Liver (tissue), 8 donors: ENCODE measurements at regions not wholly inside any gene's neighbourhood (a gene's known extent, or its start where the extent isn't known, plus 50 kb on each side); places are given as distances from the start of the nearest gene placed in this dataset.

Experiments used
- DNase-seq: peaks from one replicate; pipeline ENCODE4 v3.0.0-alpha.2; 2017; ENCODE audit warnings: low spot score
- H3K27ac ChIP-seq, 2 donors: one replicate each; pipeline ENCODE4 v1.7.0; 2013; ENCODE audit warnings: inconsistent platforms in 2 of 2, low read length in 2 of 2, control low read depth in 1 of 2, low read depth in 1 of 2, mild to moderate bottlenecking in 1 of 2
- H3K27me3 ChIP-seq, 4 donors: one replicate each; pipeline versions ENCODE4 v1.6.1 to v1.7.0; 2013; ENCODE audit warnings: low read length in 3 of 4, inconsistent platforms in 1 of 4, mild to moderate bottlenecking in 1 of 4, moderate library complexity in 1 of 4; ENCODE audit not compliant: control insufficient read depth in 4 of 4, insufficient read depth in 4 of 4
- H3K36me3 ChIP-seq, 4 donors: one replicate each; pipeline versions ENCODE4 v1.6.1 to v1.7.0; 2013; ENCODE audit warnings: low read length in 3 of 4, mild to moderate bottlenecking in 3 of 4, low read depth in 1 of 4, moderate library complexity in 1 of 4; ENCODE audit not compliant: control insufficient read depth in 4 of 4, insufficient read depth in 3 of 4
- H3K4me1 ChIP-seq, 4 donors: one replicate each; pipeline versions ENCODE4 v1.6.1 to v1.7.0; 2013; ENCODE audit warnings: low read length in 3 of 4, mild to moderate bottlenecking in 3 of 4, moderate library complexity in 1 of 4; ENCODE audit not compliant: control insufficient read depth in 4 of 4, insufficient read depth in 4 of 4
- H3K4me3 ChIP-seq, 3 donors: one replicate each; pipeline versions ENCODE4 v1.6.1 to v1.7.0; 2013; ENCODE audit warnings: low read length in 3 of 3, control low read depth in 1 of 3, low read depth in 1 of 3, mild to moderate bottlenecking in 1 of 3
- H3K9ac ChIP-seq, 2 donors: one replicate each; pipeline ENCODE4 v1.7.0; 2013; ENCODE audit warnings: low read length in 2 of 2, mild to moderate bottlenecking in 2 of 2, moderate library complexity in 2 of 2, control low read depth in 1 of 2, low read depth in 1 of 2
- H3K9me3 ChIP-seq, 4 donors: one replicate each; pipeline versions ENCODE4 v1.6.1 to v1.7.0; 2013; ENCODE audit warnings: low read length in 3 of 4; ENCODE audit not compliant: control insufficient read depth in 4 of 4
- ATF3 ChIP-seq: IDR thresholded peaks from 2 replicates; pipeline ENCODE4 v1.6.1; 2016; ENCODE audit warnings: antibody characterized with exemption
- CTCF ChIP-seq: fragments of 150-350 bp; IDR thresholded peaks from 2 replicates; pipeline ENCODE4 v1.5.1; 2017; ENCODE audit warnings: improper control_type of control experiment, low read depth, low read length; ENCODE audit not compliant: missing input control
- EGR1 ChIP-seq, 2 donors: IDR thresholded peaks; 2 replicates each; pipeline ENCODE4 v1.6.1; 2016 to 2018; ENCODE audit warnings: antibody characterized with exemption in 2 of 2, low read depth in 2 of 2
- FOXA1 ChIP-seq: IDR thresholded peaks from 2 replicates; pipeline ENCODE4 v1.6.1; 2016; ENCODE audit warnings: antibody characterized with exemption
- FOXA2 ChIP-seq: IDR thresholded peaks from 2 replicates; pipeline ENCODE4 v1.6.1; 2016; ENCODE audit warnings: antibody characterized with exemption
- GABPA ChIP-seq, 2 donors: IDR thresholded peaks in 1 of 2; conservative IDR thresholded peaks in 1 of 2; 2 replicates each; pipeline ENCODE4 v1.6.1; 2016; ENCODE audit warnings: antibody characterized with exemption in 2 of 2, mild to moderate bottlenecking in 1 of 2, moderate library complexity in 1 of 2
- HNF4A ChIP-seq, 2 donors: conservative IDR thresholded peaks; 2 replicates each; pipeline ENCODE4 v1.6.1; 2016; ENCODE audit warnings: antibody characterized with exemption in 2 of 2, mild to moderate bottlenecking in 2 of 2
- HNF4G ChIP-seq: IDR thresholded peaks from 2 replicates; pipeline ENCODE4 v1.6.1; 2016; ENCODE audit warnings: antibody characterized with exemption
- JUND ChIP-seq, 2 donors: IDR thresholded peaks; 2 replicates each; pipeline ENCODE4 v1.6.1; 2016; ENCODE audit warnings: antibody characterized with exemption in 2 of 2
- MAX ChIP-seq: IDR thresholded peaks from 2 replicates; pipeline ENCODE4 v1.6.1; 2016; ENCODE audit warnings: antibody characterized with exemption
- RAD21 ChIP-seq, 2 donors: IDR thresholded peaks; 2 replicates each; pipeline ENCODE4 v1.6.1; 2016; ENCODE audit warnings: antibody characterized with exemption in 2 of 2, mild to moderate bottlenecking in 2 of 2
- RXRA ChIP-seq, 2 donors: IDR thresholded peaks; 2 replicates each; pipeline ENCODE4 v1.6.1; 2017 to 2018; ENCODE audit warnings: antibody characterized with exemption in 2 of 2, mild to moderate bottlenecking in 1 of 2
- SP1 ChIP-seq: IDR thresholded peaks from 2 replicates; pipeline ENCODE4 v1.6.1; 2018; ENCODE audit warnings: antibody characterized with exemption, mild to moderate bottlenecking
- YY1 ChIP-seq: IDR thresholded peaks from 2 replicates; pipeline ENCODE4 v1.6.1; 2016; ENCODE audit warnings: antibody characterized with exemption, mild to moderate bottlenecking
- WGBS: extraction: QIAGEN DNeasy Blood & Tissue Kit; methylation state at CpG from one replicate; pipeline ENCODE4 v1.1.7; 2013; 5-methylcytosine and 5-hydroxymethylcytosine counted together
- TF ChIP-seq, protein P1 (sequence below): IDR thresholded peaks from 2 replicates; pipeline ENCODE4 v1.6.1; 2016; ENCODE audit warnings: antibody characterized with exemption
- donor health status: healthy.
- donor health status: healthy.
- donor health status: healthy.
- donor health status: healthy.
- donor health status: healthy.

DNA sequence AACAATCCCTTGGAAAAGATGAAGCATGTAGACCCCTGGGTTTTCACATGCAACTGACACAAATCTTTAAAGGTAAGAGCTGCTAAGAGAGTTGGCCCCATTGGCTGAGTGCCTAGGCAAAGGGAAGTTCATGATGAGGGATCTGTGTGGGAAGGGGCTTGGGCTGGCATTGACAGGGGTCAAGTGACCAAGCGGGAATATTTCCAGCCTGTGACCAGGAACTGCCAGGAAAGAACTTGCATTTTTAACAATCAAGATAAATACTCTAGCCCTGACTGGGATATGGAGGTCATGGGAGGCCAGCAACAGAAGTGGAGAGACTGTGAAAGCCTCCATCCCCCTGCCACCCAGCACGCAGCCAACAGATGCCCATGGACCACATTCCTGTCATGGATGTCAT is 361.1 kb upstream of the ATP10A start:
- 82% methylated on average over 2 of the region's 2 CpGs for WGBS
- H3K9me3 ChIP-seq = no peaks in the 10 kb centered on the region
- TF ChIP-seq SP1 = no peak
- TF ChIP-seq YY1 = no peak
- no peak for TF ChIP-seq HNF4A (conservative IDR thresholded peaks at IDR 0.05)
- TF ChIP-seq ATF3 = no peak
- TF ChIP-seq RAD21 (IDR thresholded peaks at IDR 0.05) = no peak
- no peak for TF ChIP-seq MAX
- no peak for TF ChIP-seq CTCF
- no peak for TF ChIP-seq FOXA2
- TF ChIP-seq HNF4G = no peak
- no peak for TF ChIP-seq EGR1 (IDR thresholded peaks at IDR 0.05; ENCODE audit: low read depth in 2 of 2)
- TF ChIP-seq GABPA (IDR thresholded peaks at IDR 0.05 in 1 of 2, conservative IDR thresholded peaks at IDR 0.05 in 1 of 2) = no peak
- TF ChIP-seq JUND (IDR thresholded peaks at IDR 0.05) = no peak

GRCh38 chr15:26223720-26224119 is 360.6 kb upstream of the ATP10A start:
- WGBS = 63% methylated on average over 2 of the region's 2 CpGs
- H3K36me3 ChIP-seq = no peaks in the 10 kb centered on the region
- H3K27ac ChIP-seq = no peak overlapping the region
- H3K27me3 ChIP-seq = no peaks in the 10 kb centered on the region
- H3K9me3 ChIP-seq = no peaks in the 10 kb centered on the region
- H3K4me3 ChIP-seq = no peak overlapping the region
- H3K9ac ChIP-seq = no peak overlapping the region
- TF ChIP-seq EGR1 (IDR thresholded peaks at IDR 0.05; ENCODE audit: low read depth in 2 of 2) (no peak), CTCF (no peak), JUND (IDR thresholded peaks at IDR 0.05) (no peak), RXRA (IDR thresholded peaks at IDR 0.05) (no peak), FOXA1 (no peak), FOXA2 (no peak)
- TF ChIP-seq, protein P1, sequence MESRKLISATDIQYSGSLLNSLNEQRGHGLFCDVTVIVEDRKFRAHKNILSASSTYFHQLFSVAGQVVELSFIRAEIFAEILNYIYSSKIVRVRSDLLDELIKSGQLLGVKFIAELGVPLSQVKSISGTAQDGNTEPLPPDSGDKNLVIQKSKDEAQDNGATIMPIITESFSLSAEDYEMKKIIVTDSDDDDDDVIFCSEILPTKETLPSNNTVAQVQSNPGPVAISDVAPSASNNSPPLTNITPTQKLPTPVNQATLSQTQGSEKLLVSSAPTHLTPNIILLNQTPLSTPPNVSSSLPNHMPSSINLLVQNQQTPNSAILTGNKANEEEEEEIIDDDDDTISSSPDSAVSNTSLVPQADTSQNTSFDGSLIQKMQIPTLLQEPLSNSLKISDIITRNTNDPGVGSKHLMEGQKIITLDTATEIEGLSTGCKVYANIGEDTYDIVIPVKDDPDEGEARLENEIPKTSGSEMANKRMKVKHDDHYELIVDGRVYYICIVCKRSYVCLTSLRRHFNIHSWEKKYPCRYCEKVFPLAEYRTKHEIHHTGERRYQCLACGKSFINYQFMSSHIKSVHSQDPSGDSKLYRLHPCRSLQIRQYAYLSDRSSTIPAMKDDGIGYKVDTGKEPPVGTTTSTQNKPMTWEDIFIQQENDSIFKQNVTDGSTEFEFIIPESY = no peak
- DNase-seq = no peak
- H3K4me1 ChIP-seq = no peaks in the 10 kb centered on the region

More for the DNA sequence above, 361.1 kb upstream of the ATP10A start:
- Histone ChIP-seq H3K4me3 (no peak overlapping the region), H3K27me3 (no peaks in the 10 kb centered on the region), H3K27ac (no peak overlapping the region), H3K4me1 (no peaks in the 10 kb centered on the region), H3K9ac (no peak overlapping the region), H3K36me3 (no peaks in the 10 kb centered on the region)
- no peak for DNase-seq
